HEK293 (cell line): ENCODE measurements at regions not wholly inside any gene's neighbourhood (a gene's known extent, or its start where the extent isn't known, plus 50 kb on each side); places are given as distances from the start of the nearest gene placed in this dataset.

Source experiments
- CTCF ChIA-PET: fragments of 350-600 bp; formaldehyde crosslinking; extraction: SDS; loops from one replicate; lab custom pipeline; 2021; ENCODE audit warnings: antibody characterized with exemption; lab: Yijun Ruan, JAX
- POLR2A ChIA-PET: fragments of 300-600 bp; formaldehyde crosslinking; extraction: SDS; loops from one replicate; lab custom pipeline; 2020; ENCODE audit warnings: antibody characterized with exemption, inconsistent platforms; lab: Yijun Ruan, JAX
- H3K27ac ChIP-seq: fragments of 200-500 bp; sonication (Bioruptor generic); 2 replicates; pipeline ENCODE4 v1.5.1; 2014; ENCODE audit warnings: low read depth, low read length, control low read depth, inconsistent platforms; ENCODE audit errors: extremely low read depth
- H3K36me3 ChIP-seq, 2 experiments: fragments of 200-500 bp in 1 of 2; sonication (Bioruptor generic) in 1 of 2; 1 replicate in 1 of 2; 2 replicates in 1 of 2; pipeline ENCODE4 v1.5.1; 2014 to 2017; ENCODE audit warnings: inconsistent platforms in 2 of 2, low read length in 2 of 2; ENCODE audit not compliant: control insufficient read depth in 2 of 2, insufficient read depth in 1 of 2
- H3K4me1 ChIP-seq: fragments of 200-500 bp; sonication (Bioruptor generic); 2 replicates; pipeline ENCODE4 v1.5.1; 2014; ENCODE audit warnings: mild to moderate bottlenecking, low read length, inconsistent platforms; ENCODE audit not compliant: control insufficient read depth, insufficient read depth
- H3K4me3 ChIP-seq: 2 replicates; pipeline ENCODE4 v1.5.1; 2011; ENCODE audit warnings: low read depth, mild to moderate bottlenecking, control low read depth, low read length, moderate library complexity
- H3K9me3 ChIP-seq: fragments of 200-500 bp; sonication (Bioruptor generic); 2 replicates; pipeline ENCODE4 v1.5.1; 2014; ENCODE audit warnings: low read depth, low read length, inconsistent platforms; ENCODE audit not compliant: control insufficient read depth, insufficient read depth
- HOXA7 ChIP-seq: sonication (generic); formaldehyde crosslinking; IDR thresholded peaks from 2 replicates; pipeline ENCODE4 v1.8.1; 2022; ENCODE audit warnings: missing genetic modification reagents, borderline replicate concordance
- KLF10 ChIP-seq: fragments of 450-650 bp; IDR thresholded peaks from 2 replicates; pipeline ENCODE4 v1.5.1; 2018; ENCODE audit warnings: missing biosample characterization, mild to moderate bottlenecking, missing genetic modification characterization
- ZBTB7A ChIP-seq: fragments of 450-650 bp; formaldehyde crosslinking; IDR thresholded peaks from 2 replicates; pipeline ENCODE4 v1.5.1; 2016; ENCODE audit warnings: low read depth, missing biosample characterization, missing genetic modification characterization
- ZNF133 ChIP-seq: fragments of 450-650 bp; formaldehyde crosslinking; IDR thresholded peaks from 2 replicates; pipeline ENCODE4 v1.5.1; 2016; ENCODE audit warnings: missing biosample characterization, missing genetic modification characterization
- ZNF404 ChIP-seq: fragments of 450-650 bp; formaldehyde crosslinking; IDR thresholded peaks from 2 replicates; pipeline ENCODE4 v1.5.1; 2017; ENCODE audit warnings: missing biosample characterization, missing genetic modification characterization
- ZNF433 ChIP-seq: fragments of 450-650 bp; formaldehyde crosslinking; IDR thresholded peaks from 2 replicates; pipeline ENCODE4 v1.5.1; 2016; ENCODE audit warnings: missing biosample characterization, missing genetic modification characterization, low read depth
- ZNF514 ChIP-seq: fragments of 450-650 bp; formaldehyde crosslinking; IDR thresholded peaks from 2 replicates; pipeline ENCODE4 v1.5.1; 2016; ENCODE audit warnings: missing biosample characterization, missing genetic modification characterization
- ZNF544 ChIP-seq: fragments of 450-650 bp; formaldehyde crosslinking; IDR thresholded peaks from 2 replicates; pipeline ENCODE4 v1.5.0; 2017; ENCODE audit warnings: missing biosample characterization, missing genetic modification characterization
- ZNF571 ChIP-seq: fragments of 450-650 bp; formaldehyde crosslinking; IDR thresholded peaks from 2 replicates; pipeline ENCODE4 v1.5.0; 2017; ENCODE audit warnings: missing biosample characterization, missing genetic modification characterization
- ZNF600 ChIP-seq: fragments of 450-650 bp; formaldehyde crosslinking; IDR thresholded peaks from 2 replicates; pipeline ENCODE4 v1.5.1; 2016; ENCODE audit warnings: missing biosample characterization, missing genetic modification characterization
- ZNF626 ChIP-seq: fragments of 450-650 bp; sonication (Bioruptor Pico); formaldehyde crosslinking; IDR thresholded peaks from 2 replicates; pipeline ENCODE4 v1.5.1; 2018; ENCODE audit warnings: missing biosample characterization, missing genetic modification characterization, inconsistent platforms
- ZNF658 ChIP-seq: fragments of 450-650 bp; formaldehyde crosslinking; IDR thresholded peaks from 2 replicates; pipeline ENCODE4; 2016; ENCODE audit warnings: missing biosample characterization, missing genetic modification characterization
- ZNF768 ChIP-seq: fragments of 450-650 bp; formaldehyde crosslinking; IDR thresholded peaks from 2 replicates; pipeline ENCODE4 v1.5.1; 2018; ENCODE audit warnings: missing biosample characterization, mild to moderate bottlenecking, missing genetic modification characterization
- ZNF776 ChIP-seq: fragments of 450-650 bp; formaldehyde crosslinking; IDR thresholded peaks from 2 replicates; pipeline ENCODE4 v1.5.0; 2017; ENCODE audit warnings: missing biosample characterization, missing genetic modification characterization, borderline replicate concordance
- TF ChIP-seq, protein P1 (sequence below): fragments of 450-650 bp; formaldehyde crosslinking; IDR thresholded peaks from 2 replicates; pipeline ENCODE4 v1.5.1; 2016; ENCODE audit warnings: missing biosample characterization, missing genetic modification characterization
- TF ChIP-seq, protein P2 (sequence below): fragments of 450-650 bp; formaldehyde crosslinking; IDR thresholded peaks from 2 replicates; pipeline ENCODE4 v1.5.1; 2016; ENCODE audit warnings: missing biosample characterization, missing genetic modification characterization, borderline replicate concordance
- TF ChIP-seq, protein P3 (sequence below): fragments of 450-650 bp; formaldehyde crosslinking; conservative IDR thresholded peaks from 2 replicates; pipeline ENCODE4 v1.5.1; 2016; ENCODE audit warnings: low read depth, missing biosample characterization, missing genetic modification characterization
- TF ChIP-seq, protein P4 (sequence below): fragments of 450-650 bp; formaldehyde crosslinking; IDR thresholded peaks from 2 replicates; pipeline ENCODE4 v1.5.1; 2016; ENCODE audit warnings: missing biosample characterization, missing genetic modification characterization

DNA sequence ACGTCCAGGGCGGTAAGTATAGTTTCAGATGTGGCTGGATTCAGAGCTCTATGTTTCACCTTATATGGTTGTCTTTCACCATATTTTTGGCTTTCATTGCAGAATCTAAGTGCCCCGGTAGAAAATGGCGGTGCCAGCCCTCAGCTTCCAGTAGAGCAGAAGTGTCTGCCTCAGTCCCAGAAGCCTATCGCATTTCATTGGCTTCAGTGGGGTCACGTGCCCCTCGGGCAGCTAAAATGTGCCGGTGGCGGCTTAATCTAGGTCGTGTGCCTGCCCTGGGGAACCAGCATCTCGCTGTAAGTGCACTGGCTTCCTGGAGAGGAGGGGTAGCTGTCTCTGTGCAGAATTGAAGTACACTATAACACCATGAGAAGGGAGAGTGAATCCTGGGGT is 107.4 kb upstream of the MAGI3 start:
- CTCF ChIA-PET = interaction anchor here (0.6 kb wide), 1 partner anchor 924 kb away, joined by 3 read pairs; no protein-coding TSS in a partner anchor
- no peaks in the 10 kb centered on the region for H3K4me1 ChIP-seq
- POLR2A ChIA-PET = no interaction called here
- H3K9me3 ChIP-seq = no peaks in the 10 kb centered on the region
- TF ChIP-seq, protein P1, sequence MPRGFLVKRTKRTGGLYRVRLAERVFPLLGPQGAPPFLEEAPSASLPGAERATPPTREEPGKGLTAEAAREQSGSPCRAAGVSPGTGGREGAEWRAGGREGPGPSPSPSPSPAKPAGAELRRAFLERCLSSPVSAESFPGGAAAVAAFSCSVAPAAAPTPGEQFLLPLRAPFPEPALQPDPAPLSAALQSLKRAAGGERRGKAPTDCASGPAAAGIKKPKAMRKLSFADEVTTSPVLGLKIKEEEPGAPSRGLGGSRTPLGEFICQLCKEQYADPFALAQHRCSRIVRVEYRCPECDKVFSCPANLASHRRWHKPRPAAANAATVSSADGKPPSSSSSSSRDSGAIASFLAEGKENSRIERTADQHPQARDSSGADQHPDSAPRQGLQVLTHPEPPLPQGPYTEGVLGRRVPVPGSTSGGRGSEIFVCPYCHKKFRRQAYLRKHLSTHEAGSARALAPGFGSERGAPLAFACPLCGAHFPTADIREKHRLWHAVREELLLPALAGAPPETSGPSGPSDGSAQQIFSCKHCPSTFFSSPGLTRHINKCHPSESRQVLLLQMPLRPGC (tag by site-specific recombination) = no peak
- H3K27ac ChIP-seq = no peak overlapping the region
- H3K36me3 ChIP-seq = no peaks in the 10 kb centered on the region
- no peak overlapping the region for H3K4me3 ChIP-seq

DNA sequence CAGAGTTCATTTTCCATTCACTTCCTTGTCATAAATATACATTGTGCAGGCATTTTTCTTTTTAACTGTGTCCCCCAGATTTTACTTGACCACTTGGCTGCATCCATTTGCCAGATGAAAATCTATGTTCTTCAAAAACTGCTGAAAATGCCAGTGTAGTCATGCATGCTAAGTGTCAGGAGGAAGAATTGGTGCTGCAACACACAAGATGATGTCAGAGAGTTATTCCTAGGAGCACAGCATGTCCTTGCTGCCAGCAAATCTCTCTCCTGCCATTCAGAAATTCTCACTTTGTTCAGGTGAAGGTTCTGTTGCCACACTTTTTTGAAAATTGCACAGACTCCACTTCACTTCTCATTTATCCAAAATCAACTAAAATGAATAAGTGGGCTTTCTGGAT is 106.4 kb upstream of the MAGI3 start:
- no peak overlapping the region for H3K27ac ChIP-seq
- ChIA-PET POLR2A (no interaction called here), CTCF (no interaction called here)
- no peak overlapping the region for H3K4me3 ChIP-seq
- 0 out of 2 replicates have a peak, but pooled peaks have one; percentile 13 for TF ChIP-seq ZNF133
- TF ChIP-seq, protein P2, sequence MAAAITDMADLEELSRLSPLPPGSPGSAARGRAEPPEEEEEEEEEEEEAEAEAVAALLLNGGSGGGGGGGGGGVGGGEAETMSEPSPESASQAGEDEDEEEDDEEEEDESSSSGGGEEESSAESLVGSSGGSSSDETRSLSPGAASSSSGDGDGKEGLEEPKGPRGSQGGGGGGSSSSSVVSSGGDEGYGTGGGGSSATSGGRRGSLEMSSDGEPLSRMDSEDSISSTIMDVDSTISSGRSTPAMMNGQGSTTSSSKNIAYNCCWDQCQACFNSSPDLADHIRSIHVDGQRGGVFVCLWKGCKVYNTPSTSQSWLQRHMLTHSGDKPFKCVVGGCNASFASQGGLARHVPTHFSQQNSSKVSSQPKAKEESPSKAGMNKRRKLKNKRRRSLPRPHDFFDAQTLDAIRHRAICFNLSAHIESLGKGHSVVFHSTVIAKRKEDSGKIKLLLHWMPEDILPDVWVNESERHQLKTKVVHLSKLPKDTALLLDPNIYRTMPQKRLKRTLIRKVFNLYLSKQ (tag by site-specific recombination) = no peak
- TF ChIP-seq, protein P3, sequence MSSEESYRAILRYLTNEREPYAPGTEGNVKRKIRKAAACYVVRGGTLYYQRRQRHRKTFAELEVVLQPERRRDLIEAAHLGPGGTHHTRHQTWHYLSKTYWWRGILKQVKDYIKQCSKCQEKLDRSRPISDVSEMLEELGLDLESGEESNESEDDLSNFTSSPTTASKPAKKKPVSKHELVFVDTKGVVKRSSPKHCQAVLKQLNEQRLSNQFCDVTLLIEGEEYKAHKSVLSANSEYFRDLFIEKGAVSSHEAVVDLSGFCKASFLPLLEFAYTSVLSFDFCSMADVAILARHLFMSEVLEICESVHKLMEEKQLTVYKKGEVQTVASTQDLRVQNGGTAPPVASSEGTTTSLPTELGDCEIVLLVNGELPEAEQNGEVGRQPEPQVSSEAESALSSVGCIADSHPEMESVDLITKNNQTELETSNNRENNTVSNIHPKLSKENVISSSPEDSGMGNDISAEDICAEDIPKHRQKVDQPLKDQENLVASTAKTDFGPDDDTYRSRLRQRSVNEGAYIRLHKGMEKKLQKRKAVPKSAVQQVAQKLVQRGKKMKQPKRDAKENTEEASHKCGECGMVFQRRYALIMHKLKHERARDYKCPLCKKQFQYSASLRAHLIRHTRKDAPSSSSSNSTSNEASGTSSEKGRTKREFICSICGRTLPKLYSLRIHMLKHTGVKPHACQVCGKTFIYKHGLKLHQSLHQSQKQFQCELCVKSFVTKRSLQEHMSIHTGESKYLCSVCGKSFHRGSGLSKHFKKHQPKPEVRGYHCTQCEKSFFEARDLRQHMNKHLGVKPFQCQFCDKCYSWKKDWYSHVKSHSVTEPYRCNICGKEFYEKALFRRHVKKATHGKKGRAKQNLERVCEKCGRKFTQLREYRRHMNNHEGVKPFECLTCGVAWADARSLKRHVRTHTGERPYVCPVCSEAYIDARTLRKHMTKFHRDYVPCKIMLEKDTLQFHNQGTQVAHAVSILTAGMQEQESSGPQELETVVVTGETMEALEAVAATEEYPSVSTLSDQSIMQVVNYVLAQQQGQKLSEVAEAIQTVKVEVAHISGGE (tag by site-specific recombination) = peak; percentile 45; the same call in 1 of the 2 replicates
- H3K4me1 ChIP-seq = no peaks in the 10 kb centered on the region
- no peaks in the 10 kb centered on the region for H3K36me3 ChIP-seq
- no peaks in the 10 kb centered on the region for H3K9me3 ChIP-seq

DNA sequence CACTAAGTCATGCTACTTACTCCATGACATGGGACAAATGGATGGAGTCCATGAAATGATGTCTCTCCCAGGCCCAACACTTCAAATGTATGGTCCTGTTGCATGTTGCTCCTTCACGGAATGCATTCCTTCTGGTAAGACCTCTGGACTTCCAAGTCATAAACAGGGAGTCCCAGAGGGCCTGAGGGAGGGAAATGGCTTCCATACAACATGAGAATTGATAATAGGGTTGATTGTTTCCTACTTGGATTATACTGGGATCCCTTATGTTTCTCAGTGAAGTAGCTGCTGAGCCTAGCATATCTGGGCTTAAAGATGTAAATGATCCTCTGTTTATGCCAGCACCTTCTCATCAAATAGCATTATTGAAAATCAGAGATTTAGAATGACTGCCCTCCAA is 104.2 kb upstream of the MAGI3 start:
- Histone ChIP-seq H3K4me1 (no peaks in the 10 kb centered on the region), H3K36me3 (no peaks in the 10 kb centered on the region), H3K27ac (no peak overlapping the region), H3K9me3 (no peaks in the 10 kb centered on the region), H3K4me3 (no peak overlapping the region)
- no peak for TF ChIP-seq ZNF433 (tag by site-specific recombination)
- POLR2A ChIA-PET = no interaction called here
- CTCF ChIA-PET = no interaction called here

DNA sequence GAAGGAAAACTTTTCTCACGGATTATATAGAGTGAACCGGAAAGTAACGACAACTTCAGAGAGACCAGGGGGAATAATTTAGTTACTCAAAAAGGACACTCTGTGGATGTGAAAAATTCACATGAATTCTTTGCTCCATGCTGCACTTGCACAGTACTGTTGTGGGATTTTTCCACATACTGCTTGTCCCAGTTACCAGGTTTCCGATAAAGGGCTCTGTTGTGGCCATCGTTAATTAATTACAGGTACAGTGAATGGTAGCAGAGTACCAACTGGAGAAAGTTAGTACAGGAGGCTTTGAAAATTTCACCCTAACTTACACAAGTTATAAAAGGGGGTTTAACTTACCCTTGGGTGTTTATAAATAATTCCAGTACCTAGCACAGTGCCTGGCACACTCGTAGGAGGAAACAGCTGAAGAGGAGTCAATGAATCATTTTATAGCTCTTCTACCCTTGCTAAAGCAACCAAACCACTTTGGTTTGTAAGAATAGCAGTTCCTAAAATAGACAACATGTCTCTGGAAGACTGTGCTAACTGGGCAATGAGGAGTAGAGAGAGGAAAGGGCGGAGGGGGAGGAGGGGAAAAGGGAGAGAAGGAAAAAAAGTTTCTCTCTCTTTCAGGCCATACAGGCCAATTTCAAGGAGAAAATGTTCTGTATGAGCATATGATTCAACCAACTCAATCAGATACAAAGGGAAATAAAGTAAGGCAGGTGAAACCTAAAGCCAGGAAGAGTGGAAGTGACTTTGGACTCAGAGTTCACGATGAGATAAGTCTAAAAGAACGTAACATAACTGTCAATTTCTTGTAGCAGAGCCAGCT is 98.3 kb upstream of the MAGI3 start:
- CTCF ChIA-PET = interaction anchor here (1.1 to 1.4 kb wide), 2 partner anchors 14 kb away, joined by 4 to 5 read pairs; no protein-coding TSS in a partner anchor
- POLR2A ChIA-PET = no interaction called here
- TF ChIP-seq ZNF514 (tag by site-specific recombination) (no peak), ZNF600 (tag by site-specific recombination) (no peak), ZBTB7A (tag by site-specific recombination) (no peak), KLF10 (no peak), ZNF544 (no peak), ZNF776 (no peak), ZNF658 (tag by site-specific recombination) (no peak), ZNF768 (no peak), ZNF571 (no peak), ZNF626 (tag by site-specific recombination) (no peak), HOXA7 (no peak), ZNF404 (tag by site-specific recombination) (no peak)
- TF ChIP-seq, protein P4, sequence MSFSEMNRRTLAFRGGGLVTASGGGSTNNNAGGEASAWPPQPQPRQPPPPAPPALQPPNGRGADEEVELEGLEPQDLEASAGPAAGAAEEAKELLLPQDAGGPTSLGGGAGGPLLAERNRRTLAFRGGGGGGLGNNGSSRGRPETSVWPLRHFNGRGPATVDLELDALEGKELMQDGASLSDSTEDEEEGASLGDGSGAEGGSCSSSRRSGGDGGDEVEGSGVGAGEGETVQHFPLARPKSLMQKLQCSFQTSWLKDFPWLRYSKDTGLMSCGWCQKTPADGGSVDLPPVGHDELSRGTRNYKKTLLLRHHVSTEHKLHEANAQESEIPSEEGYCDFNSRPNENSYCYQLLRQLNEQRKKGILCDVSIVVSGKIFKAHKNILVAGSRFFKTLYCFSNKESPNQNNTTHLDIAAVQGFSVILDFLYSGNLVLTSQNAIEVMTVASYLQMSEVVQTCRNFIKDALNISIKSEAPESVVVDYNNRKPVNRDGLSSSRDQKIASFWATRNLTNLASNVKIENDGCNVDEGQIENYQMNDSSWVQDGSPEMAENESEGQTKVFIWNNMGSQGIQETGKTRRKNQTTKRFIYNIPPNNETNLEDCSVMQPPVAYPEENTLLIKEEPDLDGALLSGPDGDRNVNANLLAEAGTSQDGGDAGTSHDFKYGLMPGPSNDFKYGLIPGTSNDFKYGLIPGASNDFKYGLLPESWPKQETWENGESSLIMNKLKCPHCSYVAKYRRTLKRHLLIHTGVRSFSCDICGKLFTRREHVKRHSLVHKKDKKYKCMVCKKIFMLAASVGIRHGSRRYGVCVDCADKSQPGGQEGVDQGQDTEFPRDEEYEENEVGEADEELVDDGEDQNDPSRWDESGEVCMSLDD (tag by site-specific recombination) = no peak

More for the DNA sequence above, 98.3 kb upstream of the MAGI3 start:
- Histone ChIP-seq H3K9me3 (no peaks in the 10 kb centered on the region), H3K27ac (no peak overlapping the region), H3K4me1 (no peaks in the 10 kb centered on the region), H3K4me3 (no peak overlapping the region), H3K36me3 (no peaks in the 10 kb centered on the region)
